MM.1S (cell line): ENCODE measurements at regions not wholly inside any gene's neighbourhood (a gene's known extent, or its start where the extent isn't known, plus 50 kb on each side); places are given as distances from the start of the nearest gene placed in this dataset.

Source experiments
- DNase-seq: peaks from one replicate; pipeline ENCODE4 v3.0.0-alpha.2; 2015
- H2AFZ ChIP-seq: fragments of 300-600 bp; sonication (generic); 2 replicates; pipeline ENCODE4 v1.6.0; 2016; ENCODE audit warnings: antibody characterized with exemption, low read length
- H3F3A ChIP-seq: fragments of 300-600 bp; sonication (generic); 2 replicates; pipeline ENCODE4 v1.6.1; 2016; ENCODE audit warnings: mild to moderate bottlenecking, antibody characterized with exemption, low read length, moderate library complexity, mixed read lengths; ENCODE audit not compliant: insufficient read depth
- H3K27ac ChIP-seq: fragments of 300-600 bp; sonication (generic); 2 replicates; pipeline ENCODE4 v1.5.1; 2016; ENCODE audit warnings: mild to moderate bottlenecking, low read length
- H3K27me3 ChIP-seq: fragments of 300-600 bp; sonication (generic); replicated peaks from 2 replicates; pipeline ENCODE4 v1.6.0; 2016; ENCODE audit warnings: low read length; ENCODE audit not compliant: insufficient read depth
- H3K36me3 ChIP-seq: fragments of 300-600 bp; sonication (generic); replicated peaks from 2 replicates; pipeline ENCODE4 v1.6.1; 2016; ENCODE audit warnings: mild to moderate bottlenecking, low read length, mixed read lengths; ENCODE audit not compliant: insufficient read depth
- H3K4me1 ChIP-seq: fragments of 300-600 bp; sonication (generic); 2 replicates; pipeline ENCODE4 v1.6.1; 2016; ENCODE audit warnings: low read length, mixed read lengths
- H3K4me2 ChIP-seq: fragments of 300-600 bp; sonication (generic); 2 replicates; pipeline ENCODE4 v1.6.0; 2016; ENCODE audit warnings: low read depth, low read length
- H3K4me3 ChIP-seq: fragments of 300-600 bp; sonication (generic); 2 replicates; pipeline ENCODE4 v1.5.1; 2016; ENCODE audit warnings: low read length, mixed read lengths
- H3K79me2 ChIP-seq: fragments of 300-600 bp; sonication (generic); 2 replicates; pipeline ENCODE4 v1.6.1; 2016; ENCODE audit warnings: mixed run types, low read length, mixed read lengths
- H3K9ac ChIP-seq: fragments of 300-600 bp; sonication (generic); 2 replicates; pipeline ENCODE4 v1.6.1; 2016; ENCODE audit warnings: low read length, mixed read lengths
- H3K9me2 ChIP-seq: fragments of 300-600 bp; sonication (generic); replicated peaks from 2 replicates; pipeline ENCODE4 v1.6.1; 2016; ENCODE audit warnings: mild to moderate bottlenecking, low read length, mixed read lengths; ENCODE audit not compliant: insufficient read depth
- H3K9me3 ChIP-seq: fragments of 300-600 bp; sonication (generic); replicated peaks from 2 replicates; pipeline ENCODE4 v1.6.1; 2016; ENCODE audit warnings: mild to moderate bottlenecking, low read length, mixed read lengths; ENCODE audit not compliant: insufficient read depth
- H4K20me1 ChIP-seq: fragments of 300-600 bp; sonication (generic); 2 replicates; pipeline ENCODE4 v1.6.1; 2016; ENCODE audit warnings: mild to moderate bottlenecking, low read length, moderate library complexity, mixed read lengths; ENCODE audit not compliant: insufficient read depth
- CTCF ChIP-seq: fragments of 300-600 bp; sonication (generic); IDR thresholded peaks from 2 replicates; pipeline ENCODE4 v1.5.1; 2016; ENCODE audit warnings: antibody characterized with exemption, low read length, mixed read lengths
- EZH2 ChIP-seq: fragments of 300-600 bp; sonication (generic); optimal IDR thresholded peaks from 2 replicates; pipeline ENCODE3; 2017; ENCODE audit warnings: low read depth, mild to moderate bottlenecking, antibody characterized with exemption, low read length, mixed read lengths
- EZH2phosphoT487 ChIP-seq: fragments of 300-600 bp; sonication (generic); IDR thresholded peaks from 2 replicates; pipeline ENCODE4 v1.6.1; 2018; ENCODE audit warnings: antibody characterized with exemption, low read length

- no peaks in the 10 kb centered on the region for H3K4me1 ChIP-seq
- H3K4me2 ChIP-seq: no peak overlapping the region
- no peak for TF ChIP-seq EZH2
- no peak for TF ChIP-seq CTCF
- no peak for TF ChIP-seq EZH2phosphoT487
- no peak overlapping the region for H3K27ac ChIP-seq
- H3K79me2 ChIP-seq: no peaks in the 10 kb centered on the region
- no peaks in the 10 kb centered on the region for H3K9me3 ChIP-seq
- H3K9me2 ChIP-seq: no peaks in the 10 kb centered on the region
- H3K9ac ChIP-seq: no peak overlapping the region
- no peaks in the 10 kb centered on the region for H3K27me3 ChIP-seq
- no peaks in the 10 kb centered on the region for H3K36me3 ChIP-seq
- H2AFZ ChIP-seq: no peak overlapping the region
- H3F3A ChIP-seq: no peaks in the 10 kb centered on the region
- no peak for DNase-seq
- H4K20me1 ChIP-seq: no peaks in the 10 kb centered on the region
- no peak overlapping the region for H3K4me3 ChIP-seq
Measured at GRCh38 chr20:39939241-39939865, 749.7 kb downstream of the MAFB start.

- Histone ChIP-seq H3K36me3 (no peaks in the 10 kb centered on the region), H3K9me2 (no peaks in the 10 kb centered on the region), H3K9me3 (no peaks in the 10 kb centered on the region), H2AFZ (no peak overlapping the region), H4K20me1 (no peaks in the 10 kb centered on the region), H3K4me3 (no peak overlapping the region), H3F3A (no peaks in the 10 kb centered on the region), H3K4me2 (no peak overlapping the region), H3K79me2 (no peaks in the 10 kb centered on the region), H3K27me3 (no peaks in the 10 kb centered on the region), H3K4me1 (no peaks in the 10 kb centered on the region), H3K27ac (no peak overlapping the region), H3K9ac (no peak overlapping the region)
- DNase-seq: no peak
- no peak for TF ChIP-seq CTCF
Measured at GRCh38 chr20:39936401-39936800, 752.6 kb downstream of the MAFB start.

GRCh38 chr20:39935901-39936300 lies 753.1 kb downstream of the MAFB start:
- no peak for DNase-seq
- Histone ChIP-seq H3K79me2 (no peaks in the 10 kb centered on the region), H3K4me3 (no peak overlapping the region), H3K9ac (no peak overlapping the region), H3K9me2 (no peaks in the 10 kb centered on the region), H2AFZ (no peak overlapping the region), H4K20me1 (no peaks in the 10 kb centered on the region), H3F3A (no peaks in the 10 kb centered on the region), H3K27ac (no peak overlapping the region), H3K4me1 (no peaks in the 10 kb centered on the region), H3K27me3 (no peaks in the 10 kb centered on the region), H3K36me3 (no peaks in the 10 kb centered on the region), H3K9me3 (no peaks in the 10 kb centered on the region), H3K4me2 (no peak overlapping the region)
- TF ChIP-seq EZH2phosphoT487 (no peak), EZH2 (no peak), CTCF (no peak)
